ENCODE measurements at regions not wholly inside any gene's neighbourhood (a gene's known extent, or its start where the extent isn't known, plus 50 kb on each side); places are given as distances from the start of the nearest gene placed in this dataset.

DNA sequence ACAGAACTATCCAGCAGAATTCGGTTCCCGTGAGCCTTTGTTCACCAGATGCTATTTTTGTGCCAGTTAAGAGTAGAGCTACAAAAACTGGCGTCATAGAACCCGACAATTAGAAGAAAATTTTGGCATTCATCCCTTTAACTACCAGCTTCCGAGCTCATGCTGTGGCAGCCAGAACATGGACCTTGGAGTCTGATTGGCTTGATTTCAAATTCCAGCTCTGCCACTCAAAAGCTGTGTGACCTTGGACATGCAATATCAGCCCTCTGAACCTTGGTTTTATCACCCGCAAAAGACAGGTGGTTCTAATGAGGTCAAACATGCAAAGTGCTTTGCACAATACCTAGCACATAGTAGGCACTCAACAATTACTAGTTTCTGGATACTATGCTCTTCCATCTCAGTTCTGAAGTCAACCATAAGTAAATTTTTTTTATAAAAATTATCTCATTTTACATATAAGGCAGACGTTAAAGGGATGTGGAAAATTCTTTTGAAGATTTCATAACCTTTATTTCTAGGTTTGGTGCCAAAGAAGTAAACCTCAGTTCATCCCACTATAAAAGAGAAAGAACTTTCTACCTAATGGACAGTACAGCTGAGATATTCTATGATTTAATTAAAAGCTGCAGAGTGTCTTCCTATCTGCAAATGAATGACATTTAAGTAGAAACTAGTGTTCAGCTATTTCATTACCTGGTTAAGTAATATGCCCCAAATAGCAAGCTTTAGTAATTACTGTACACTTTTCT lies 331.5 kb downstream of the HAPSTR1 start:
- DNase-seq: no peak

DNA sequence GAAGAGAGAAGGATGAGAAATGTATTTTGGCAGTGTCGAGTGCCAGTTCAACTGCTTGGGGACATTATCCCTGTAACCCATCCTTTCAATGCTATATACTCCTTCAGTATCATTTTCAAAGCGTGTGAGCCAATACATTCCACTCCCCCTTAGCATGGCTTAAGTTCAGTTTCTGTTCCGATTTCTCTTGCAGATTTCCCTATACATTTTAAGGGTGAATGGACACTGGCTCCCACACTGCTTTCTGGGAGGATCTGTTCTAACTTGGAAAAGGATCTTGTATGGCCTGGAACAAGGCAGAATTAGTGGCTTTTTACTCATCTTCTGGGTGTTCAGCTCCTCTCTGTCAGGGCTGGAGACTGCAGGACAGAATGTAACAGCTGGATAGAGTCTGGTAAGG lies 333.8 kb downstream of the HAPSTR1 start:
- no peak for DNase-seq

DNA sequence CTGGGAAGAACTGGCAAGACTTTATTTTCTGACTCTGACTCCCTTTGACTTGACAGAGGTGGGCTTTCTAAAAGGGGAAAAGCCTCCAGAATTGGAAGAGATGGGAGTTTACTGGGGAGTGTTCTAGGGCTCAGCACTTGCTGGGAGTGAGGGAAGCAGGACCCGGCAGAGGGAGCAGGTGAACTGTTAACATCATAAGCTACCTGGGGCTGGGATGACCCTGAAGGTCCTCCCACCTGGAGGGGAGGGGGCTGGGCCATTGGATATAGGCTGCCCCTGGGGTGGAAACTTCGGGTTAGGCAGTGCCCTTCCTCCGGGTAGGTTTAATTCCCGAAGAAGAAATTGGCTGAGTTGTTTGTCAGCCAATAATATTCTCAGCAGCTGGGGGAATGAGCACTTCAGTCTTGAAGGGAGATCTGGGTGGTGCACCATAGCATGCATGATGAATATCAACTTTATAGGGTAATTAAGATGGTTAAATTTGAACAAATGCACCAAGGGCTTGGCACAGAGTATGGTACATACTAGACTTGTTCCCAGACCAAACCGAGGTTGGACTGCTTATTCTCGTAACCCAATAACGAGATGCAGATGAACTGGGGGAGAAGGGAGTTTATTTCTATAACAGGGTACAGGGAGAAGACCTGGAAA lies 337.0 kb downstream of the HAPSTR1 start:
- no peak for DNase-seq

DNA sequence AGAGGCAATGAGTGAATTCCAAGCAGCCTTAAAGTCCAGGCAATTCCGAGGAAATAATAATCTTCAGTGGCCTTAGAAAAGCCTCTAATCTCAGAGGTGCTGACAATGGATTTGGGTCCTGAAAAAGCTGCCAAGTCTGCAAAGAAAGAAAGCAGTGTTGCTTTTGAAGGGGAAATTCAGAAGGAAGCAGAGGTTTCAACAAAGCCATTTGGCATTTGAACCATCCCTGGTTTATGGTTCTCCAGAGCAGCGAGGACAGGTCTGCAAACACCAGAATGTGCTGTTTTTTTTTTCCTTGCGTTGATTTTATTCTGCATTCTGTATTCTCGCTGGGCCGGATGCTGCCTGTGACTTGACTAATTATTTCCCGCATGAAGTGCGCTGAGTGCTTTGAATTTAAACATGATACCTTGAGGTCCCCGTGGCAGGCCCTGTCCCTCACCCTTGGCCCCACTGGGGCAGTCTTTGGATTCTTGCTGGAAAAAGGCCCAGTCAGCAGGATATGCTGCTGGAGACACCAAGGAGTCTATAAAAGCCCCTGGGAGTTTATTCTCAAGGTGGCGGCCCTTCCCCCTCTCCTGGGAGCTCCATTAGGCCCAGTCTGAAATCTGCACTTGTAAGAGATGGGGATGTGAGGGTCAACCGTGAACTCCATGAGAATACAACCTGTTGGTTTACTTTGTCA lies 338.3 kb downstream of the HAPSTR1 start:
- no peak for DNase-seq

DNA sequence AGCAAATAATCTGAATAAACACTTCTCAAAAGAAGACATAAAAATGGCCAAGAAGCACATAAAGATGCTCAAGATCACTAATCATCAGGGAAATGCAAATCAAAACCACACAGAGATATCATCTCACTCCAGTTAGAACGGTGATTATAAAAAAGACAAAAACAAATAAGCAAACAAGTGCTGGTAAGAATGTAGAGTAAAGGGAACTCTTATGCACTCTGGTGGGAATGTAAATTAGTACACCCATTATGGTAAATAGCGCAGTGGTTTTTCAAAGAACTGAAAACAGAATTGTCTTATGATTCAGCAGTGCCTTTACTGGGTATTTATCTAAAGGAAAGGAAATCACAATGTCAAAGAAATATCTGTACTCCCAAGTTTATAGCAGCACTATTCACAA lies 343.2 kb downstream of the HAPSTR1 start:
- no peak for DNase-seq

DNA sequence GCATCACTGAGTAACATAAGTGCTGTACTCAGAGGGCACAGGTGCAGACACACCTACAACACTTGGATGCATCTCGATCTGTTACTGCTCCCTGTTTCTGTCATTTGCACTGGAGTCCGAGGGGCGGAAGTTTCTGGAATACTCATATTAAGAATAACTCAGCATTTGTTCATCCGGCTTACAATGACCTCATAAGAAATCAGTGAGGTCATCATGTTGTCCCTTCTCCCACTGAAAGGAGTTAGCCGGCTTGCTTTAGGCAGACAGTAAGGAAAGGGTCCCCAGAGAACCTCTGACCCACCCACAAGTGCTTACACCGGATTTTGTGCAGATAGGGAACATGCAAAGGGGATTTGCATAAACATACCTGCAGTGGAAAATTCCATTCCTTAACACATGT lies 344.7 kb downstream of the HAPSTR1 start:
- no peak for DNase-seq

DNA sequence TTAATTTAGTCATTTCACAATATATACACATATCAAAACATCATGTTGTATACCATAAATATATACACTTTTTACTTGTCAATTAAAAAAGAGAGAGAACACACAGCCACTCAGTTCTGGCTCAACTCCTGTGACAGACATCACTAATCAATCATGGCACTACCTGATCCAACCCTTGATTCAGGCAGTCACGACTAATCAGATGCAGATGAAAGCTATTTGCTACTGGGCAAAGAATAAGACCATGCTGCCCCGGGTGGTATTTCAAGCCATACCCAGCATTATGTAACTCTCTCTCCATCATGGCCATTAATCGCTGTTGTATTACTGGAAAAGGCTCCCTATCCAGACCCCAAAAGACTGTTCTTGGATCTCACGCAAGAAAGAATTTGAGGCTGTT lies 345.7 kb downstream of the HAPSTR1 start:
- DNase-seq: peak; percentile 23

DNA sequence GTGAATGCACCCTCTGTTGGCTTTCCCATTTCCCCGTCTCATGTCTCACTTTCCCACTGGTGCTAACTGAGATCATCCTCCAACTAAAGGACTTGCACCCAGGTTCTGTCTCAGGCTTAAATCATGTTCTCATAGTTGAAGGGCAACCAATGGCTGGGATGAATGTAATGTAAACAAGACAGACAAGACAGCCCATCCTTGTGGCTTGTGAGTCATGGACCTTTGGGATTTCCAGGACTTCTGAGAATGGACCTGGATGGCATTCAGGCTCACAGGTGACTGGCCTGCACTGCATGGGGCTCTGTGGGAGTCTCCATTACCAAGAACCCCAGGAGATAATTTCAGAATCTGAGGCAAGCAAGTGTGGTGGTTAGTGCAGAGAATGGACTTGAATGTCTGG lies 347.5 kb downstream of the HAPSTR1 start:
- DNase-seq: no peak

DNA sequence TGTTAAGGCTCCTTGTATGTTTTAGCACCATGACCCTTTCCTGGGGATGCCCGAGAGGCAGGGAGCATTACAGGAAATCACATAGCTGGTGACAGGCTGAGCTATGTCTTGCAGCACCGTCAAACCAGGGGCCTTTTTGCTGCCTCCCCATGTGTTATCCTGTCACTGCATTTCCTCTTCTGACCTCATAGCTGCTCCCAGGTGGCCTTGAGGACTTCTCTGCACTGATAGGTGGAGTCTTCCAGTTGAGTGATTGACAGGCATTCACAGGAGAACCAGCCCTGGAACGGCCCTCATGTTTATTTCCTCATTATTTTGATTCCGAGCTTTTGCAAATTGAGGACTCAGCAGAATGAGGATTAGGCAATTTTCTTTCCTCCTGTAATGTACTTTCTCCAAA lies 349.6 kb downstream of the HAPSTR1 start:
- DNase-seq: no peak

DNA sequence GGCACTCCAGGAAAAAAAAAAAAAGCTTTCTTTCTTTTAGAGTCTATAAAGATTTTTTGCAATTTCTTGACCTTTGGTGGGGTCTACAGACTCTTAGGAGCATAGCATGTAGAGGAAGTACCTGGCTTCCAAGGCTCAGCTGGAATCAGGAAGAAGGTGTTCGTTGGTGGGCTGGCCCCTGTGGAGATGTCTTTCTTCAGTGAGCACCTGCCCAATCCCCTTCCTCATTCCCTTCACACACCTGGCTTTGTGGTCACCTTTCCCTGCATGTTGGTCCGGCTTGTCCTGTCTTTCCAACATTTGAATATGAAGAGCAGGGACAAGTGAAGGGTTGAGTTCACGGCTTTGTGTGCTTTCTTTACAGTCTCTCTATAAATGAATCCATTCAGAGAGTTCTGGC lies 352.4 kb downstream of the HAPSTR1 start:
- no peak for DNase-seq

DNA sequence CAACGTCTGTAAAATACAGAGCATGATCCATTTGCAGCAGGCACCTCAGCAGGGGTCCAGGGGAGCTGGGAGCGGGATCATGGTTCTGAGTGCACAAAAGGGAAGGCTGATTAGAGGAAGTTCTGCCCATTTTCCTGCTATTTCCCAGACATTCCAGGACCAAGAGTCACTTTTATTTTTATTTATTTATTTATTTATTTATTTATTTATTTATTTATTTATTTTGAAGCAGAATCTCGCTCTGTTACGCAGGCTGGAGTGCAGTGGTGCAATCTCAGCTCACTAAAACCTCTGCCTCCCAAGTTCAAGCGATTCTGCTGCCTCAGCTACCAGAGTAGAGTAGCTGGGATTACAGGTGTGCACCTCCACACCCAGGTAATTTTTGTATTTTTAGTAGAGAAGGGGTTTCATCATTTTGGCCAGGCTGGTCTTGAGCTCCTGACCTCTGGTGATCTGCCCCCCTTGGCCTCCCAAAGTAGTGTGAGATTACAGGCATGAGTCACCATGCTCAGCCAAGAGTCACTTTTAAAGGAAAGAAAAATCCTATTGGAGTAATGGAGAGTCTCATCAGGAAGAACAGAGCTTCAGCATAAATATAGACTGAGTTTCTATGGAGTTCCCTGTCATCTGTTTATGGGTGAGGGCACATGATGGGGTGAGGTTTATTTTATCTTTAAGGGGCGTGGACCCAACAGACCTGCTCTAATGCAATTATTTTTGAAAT lies 355.2 kb downstream of the HAPSTR1 start:
- no peak for DNase-seq

DNA sequence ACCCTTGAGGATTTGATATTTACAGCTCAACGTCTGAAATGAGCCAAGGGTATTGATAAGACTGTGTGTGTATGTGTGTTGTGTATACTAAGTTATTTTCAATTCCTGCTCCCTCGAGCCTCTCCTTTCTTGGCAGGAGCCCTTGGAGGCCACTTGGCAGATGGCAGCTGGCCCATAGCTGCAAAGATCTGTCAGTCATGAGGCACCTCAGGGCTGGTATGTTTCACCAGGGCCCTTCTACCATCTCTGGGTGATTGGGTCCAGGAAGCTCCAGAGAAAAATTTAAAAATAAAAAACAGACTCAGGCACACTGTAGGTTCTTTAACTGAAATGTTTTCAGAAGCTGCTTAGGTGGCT lies 355.7 kb downstream of the HAPSTR1 start:
- DNase-seq: no peak

DNA sequence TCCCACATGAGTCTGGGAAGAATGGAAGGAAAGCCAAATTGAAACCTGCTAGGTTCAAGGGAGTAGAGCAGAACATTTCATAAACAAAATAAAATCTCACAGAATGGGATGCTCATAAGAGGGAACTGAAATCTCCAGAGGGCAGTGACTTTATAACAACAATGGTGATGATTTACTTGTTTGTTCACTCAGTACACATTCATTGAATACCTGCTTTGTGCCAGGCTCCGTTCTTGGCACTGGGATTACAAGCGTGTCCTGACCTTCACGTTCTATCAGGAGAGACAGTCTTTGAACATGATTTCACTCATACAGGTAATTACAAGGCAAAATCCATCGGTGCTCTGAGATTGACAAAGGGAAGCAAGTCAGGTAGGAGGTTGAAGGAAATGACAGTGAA lies 356.3 kb downstream of the HAPSTR1 start:
- DNase-seq: no peak

DNA sequence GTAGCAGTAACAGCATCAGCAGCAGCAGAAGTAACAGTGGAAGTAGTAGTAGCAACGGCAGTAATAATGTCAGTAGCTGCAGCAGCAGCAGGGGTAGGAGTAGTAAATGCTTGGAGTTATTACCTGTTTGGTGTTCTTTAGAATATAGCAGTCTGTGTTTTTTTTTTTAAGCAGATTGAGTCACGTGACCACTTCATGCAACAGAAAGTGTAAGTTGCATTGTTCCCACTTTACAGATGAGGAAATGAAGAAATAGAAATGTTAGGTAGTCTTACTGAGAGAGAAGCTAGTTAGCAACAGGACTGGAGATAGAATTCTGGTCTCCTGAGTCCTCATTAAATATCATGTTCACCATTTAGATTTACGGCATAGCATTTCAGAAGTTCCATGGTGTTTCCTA lies 358.2 kb downstream of the HAPSTR1 start:
- DNase-seq: no peak

DNA sequence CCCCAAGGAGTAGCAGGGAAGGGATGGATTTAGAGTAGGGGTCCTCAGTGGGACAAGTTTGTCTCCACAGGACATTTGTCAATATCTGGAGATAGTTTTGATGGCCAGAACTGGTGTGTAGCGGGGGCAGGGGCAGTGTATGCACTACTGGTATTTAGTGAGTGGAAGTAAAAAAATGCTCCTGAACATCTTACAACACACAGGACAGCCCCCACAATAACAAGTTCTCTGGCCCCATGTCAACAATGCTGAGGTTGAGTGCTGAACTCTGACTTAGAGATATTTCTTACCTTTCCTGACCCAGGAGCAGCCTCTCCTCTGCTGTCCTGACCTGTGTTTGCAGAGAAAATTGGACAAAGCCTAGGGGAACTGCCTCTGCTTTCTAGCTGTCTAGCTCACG lies 365.8 kb downstream of the HAPSTR1 start:
- no peak for DNase-seq

DNA sequence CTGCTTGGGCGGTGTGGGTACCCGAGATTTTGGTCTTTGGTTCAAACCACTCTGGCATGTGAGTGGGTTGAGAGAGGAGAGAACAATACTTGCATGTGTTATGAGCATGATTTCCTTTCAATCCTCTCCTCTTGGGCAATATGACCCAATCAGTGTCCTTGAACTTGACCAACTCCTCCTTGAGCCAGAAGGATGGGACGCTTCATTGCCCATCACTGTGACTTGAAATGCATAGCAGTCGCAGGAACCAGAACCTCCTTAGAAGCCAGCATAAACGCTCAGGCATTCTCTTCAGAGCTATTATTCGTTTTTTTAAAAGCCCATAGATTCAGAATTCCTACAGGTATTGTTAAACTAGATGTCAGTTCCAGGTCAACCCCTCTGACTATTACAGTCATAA lies 367.4 kb downstream of the HAPSTR1 start:
- DNase-seq: no peak

DNA sequence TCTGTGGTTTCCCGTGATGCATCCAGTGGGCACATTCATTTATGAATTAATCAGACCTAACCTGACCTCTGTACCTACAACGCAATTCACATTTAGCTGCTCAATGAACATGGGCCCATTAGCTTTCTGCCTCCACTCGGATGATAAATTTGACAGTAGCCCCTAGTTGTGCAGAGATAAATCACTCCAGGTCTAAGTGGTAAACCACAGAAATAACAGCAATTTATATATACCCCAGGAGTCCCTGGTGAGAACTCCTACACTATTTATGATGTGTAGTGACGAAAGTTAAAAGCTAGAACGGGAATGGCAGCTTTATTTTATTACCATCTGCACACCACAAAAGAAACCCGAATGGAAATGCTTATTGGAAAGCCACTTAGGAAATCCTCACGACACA lies 371.5 kb downstream of the HAPSTR1 start:
- DNase-seq: no peak

DNA sequence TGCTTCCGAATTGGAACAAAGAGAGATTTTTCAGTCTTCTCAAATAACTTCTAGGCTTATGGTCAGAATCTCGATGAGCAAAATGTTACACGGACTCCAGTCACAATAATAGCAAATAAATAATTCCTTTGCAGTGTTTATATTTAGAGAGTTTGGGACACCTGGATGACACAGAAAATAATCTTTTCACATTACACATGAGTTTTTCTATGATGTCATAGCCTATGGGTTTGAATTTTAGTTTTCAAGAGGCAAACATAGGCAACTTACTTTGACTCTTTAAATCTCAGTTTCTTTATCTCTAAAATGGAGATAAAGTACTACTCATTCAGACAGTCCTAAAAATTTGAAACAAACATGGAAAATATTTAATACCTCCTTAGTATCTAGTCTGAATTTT lies 372.0 kb downstream of the HAPSTR1 start:
- DNase-seq: no peak

DNA sequence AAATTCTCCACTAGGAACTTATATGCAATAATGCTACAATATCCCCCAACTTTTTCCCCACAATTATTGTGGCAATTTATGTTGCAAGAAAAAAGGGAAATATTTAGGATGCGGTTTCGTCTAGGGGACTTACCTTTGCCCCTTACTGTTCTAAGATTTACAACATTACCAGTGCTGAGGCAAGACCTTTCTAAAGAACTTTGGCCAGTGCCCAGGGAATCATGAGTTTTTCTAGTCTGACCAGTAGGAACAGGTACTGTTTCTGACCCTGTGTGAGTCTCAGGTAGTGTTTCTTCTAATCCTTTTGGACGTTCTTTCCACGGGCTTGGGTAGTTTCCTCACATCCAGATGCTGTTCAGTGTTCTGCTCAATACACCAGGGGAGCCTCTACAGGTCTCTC lies 373.7 kb downstream of the HAPSTR1 start:
- no peak for DNase-seq

DNA sequence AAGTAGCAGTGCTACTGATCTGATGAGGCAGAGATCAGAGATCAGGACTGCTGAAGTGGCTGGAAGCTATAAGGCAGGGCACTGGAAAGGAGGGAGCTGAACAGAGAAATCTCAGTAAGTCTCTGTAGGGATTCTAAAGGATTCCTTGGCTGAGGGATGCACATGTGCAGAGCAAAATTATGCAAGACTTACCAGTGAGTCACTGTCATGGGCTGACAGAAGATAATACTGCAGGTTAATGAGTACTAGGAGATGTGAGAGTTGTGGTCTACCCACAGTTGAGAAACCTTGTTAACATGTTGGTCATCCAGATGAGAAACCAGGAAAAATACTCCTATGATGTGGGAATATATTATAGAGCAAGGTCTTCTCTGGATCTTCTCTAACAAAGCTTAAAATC lies 378.1 kb downstream of the HAPSTR1 start:
- DNase-seq: no peak

DNA sequence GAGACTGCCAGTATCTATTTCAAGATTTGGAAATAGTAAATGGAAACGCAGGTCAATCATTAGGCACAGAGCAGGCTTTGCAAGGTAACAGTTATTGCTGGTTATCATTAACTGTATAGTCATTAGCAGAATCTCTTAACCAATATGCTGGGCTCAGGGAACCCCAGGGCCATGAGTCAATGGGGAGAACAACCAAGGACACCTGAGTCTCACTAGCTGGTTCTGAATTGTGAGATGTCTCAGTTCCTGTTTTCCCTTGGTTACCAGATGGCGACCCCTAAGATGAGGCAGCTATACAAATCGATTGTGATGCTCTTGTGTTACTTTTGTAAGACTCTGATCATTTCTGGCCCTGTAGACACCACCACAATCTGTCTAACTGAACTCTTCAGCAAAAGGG lies 385.3 kb downstream of the HAPSTR1 start:
- no peak for DNase-seq

DNA sequence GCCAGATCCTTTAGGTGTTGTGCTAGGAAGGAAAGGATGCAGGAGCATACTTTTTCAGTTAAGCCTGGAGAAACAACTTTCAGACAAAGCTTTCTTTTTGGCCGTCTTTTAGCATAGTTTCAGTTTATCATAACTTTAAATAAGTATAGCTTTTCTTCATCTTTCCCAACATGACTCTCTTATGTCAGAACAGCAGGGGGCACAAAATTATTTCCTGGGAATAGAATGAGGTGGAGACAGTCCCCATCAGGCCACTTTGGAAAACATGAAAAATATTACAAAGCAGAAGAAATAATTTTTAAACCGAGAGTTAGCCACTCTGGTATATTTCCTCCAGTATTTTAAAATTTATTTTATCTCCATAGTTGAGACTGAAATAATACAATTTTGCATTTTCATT lies 387.6 kb downstream of the HAPSTR1 start:
- no peak for DNase-seq

DNA sequence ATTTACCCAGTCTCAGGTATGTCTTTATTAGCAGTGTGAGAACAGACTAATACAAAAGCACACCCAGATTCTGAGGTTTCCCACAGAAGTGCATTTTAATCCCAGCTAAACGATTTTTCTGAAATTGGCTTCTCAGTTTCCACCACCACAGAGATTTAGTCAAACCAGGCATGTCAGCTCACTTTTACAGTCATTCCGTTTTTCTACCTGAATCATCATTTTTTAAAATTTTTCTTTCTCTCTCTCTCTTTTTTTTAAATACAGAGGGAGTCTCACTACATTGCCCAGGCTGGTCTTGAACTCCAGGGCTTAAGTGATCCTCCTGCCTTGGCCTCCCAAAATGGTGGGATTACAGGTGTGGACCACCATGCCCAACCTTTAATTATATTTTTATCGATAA lies 389.1 kb downstream of the HAPSTR1 start:
- DNase-seq: no peak
